ENCODE measurements at regions not wholly inside any gene's neighbourhood (a gene's known extent, or its start where the extent isn't known, plus 50 kb on each side); places are given as distances from the start of the nearest gene placed in this dataset.

GRCh38 chr15:29952225-29952624 is 130.0 kb upstream of the TJP1 start:
- DNase-seq (ENCODE audit: low read depth) = no peak

GRCh38 chr15:29945943-29946596 is 123.8 kb upstream of the TJP1 start:
- no peak for DNase-seq (ENCODE audit: low read depth)

GRCh38 chr15:29944925-29945324 is 122.7 kb upstream of the TJP1 start:
- no peak for DNase-seq (ENCODE audit: low read depth)

GRCh38 chr15:29942548-29942947 is 120.3 kb upstream of the TJP1 start:
- DNase-seq (ENCODE audit: low read depth) = no peak

GRCh38 chr15:29942143-29942542 is 119.9 kb upstream of the TJP1 start:
- DNase-seq (ENCODE audit: low read depth) = no peak

GRCh38 chr15:29939404-29939803 is 117.1 kb upstream of the TJP1 start:
- DNase-seq (ENCODE audit: low read depth) = peak; percentile 50

GRCh38 chr15:29938361-29939335 is 116.4 kb upstream of the TJP1 start:
- no peak for DNase-seq (ENCODE audit: low read depth)

GRCh38 chr15:29937956-29938355 is 115.7 kb upstream of the TJP1 start:
- DNase-seq (ENCODE audit: low read depth) = no peak

- DNase-seq (ENCODE audit: low read depth) = no peak
Measured at GRCh38 chr15:29936353-29937049, 114.2 kb upstream of the TJP1 start.

- no peak for DNase-seq (ENCODE audit: low read depth)
Measured at GRCh38 chr15:29935296-29936004, 113.2 kb upstream of the TJP1 start.

- peak; percentile 72 for DNase-seq (ENCODE audit: low read depth)
Measured at GRCh38 chr15:29934251-29934650, 112.0 kb upstream of the TJP1 start.

GRCh38 chr15:29933042-29933803 is 111.0 kb upstream of the TJP1 start:
- DNase-seq (ENCODE audit: low read depth) = no peak

GRCh38 chr15:29926083-29926388 is 103.8 kb upstream of the TJP1 start:
- no peak for DNase-seq (ENCODE audit: low read depth)

GRCh38 chr15:29925227-29926082 is 103.2 kb upstream of the TJP1 start:
- DNase-seq (ENCODE audit: low read depth) = peak; percentile 74

GRCh38 chr15:29924750-29925149 is 102.5 kb upstream of the TJP1 start:
- peak; percentile 56 for DNase-seq (ENCODE audit: low read depth)

- no peak for DNase-seq (ENCODE audit: low read depth)
Measured at GRCh38 chr15:29922191-29922590, 99.9 kb upstream of the TJP1 start.

GRCh38 chr15:29921130-29921601 is 98.9 kb upstream of the TJP1 start:
- DNase-seq (ENCODE audit: low read depth) = no peak

GRCh38 chr15:29920515-29920914 is 98.2 kb upstream of the TJP1 start:
- no peak for DNase-seq (ENCODE audit: low read depth)

GRCh38 chr15:29919380-29919881 is 97.2 kb upstream of the TJP1 start:
- no peak for DNase-seq (ENCODE audit: low read depth)
